NB4 (cell line): ENCODE measurements at regions not wholly inside any gene's neighbourhood (a gene's known extent, or its start where the extent isn't known, plus 50 kb on each side); places are given as distances from the start of the nearest gene placed in this dataset.

Source experiments
- MYC ChIP-seq: IDR thresholded peaks from 2 replicates; pipeline ENCODE4 v1.6.1; 2011; ENCODE audit warnings: low read depth, low read length
- TF ChIP-seq, protein P1 (sequence below): IDR thresholded peaks from one replicate; pipeline ENCODE4 v1.5.1; 2012; ENCODE audit warnings: low read depth, low read length

DNA sequence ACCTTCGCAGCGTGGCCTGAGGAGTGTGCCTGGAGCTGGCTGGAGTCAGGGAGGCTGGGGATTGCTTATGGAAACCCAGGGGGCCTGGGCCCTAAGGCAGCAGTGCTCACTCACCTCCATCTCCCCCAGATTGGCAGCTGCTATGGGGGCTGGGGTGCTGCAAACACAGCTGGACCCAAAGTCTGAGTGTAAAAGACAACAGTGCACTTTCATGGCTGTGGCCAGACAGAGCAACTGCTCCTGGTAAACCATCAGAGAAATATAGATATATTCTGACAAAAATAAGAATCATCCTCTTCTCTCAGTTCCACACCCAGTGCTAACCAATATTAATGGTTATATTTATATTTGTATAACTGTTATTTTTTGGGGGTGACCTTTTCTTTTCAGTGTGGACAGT lies 123.9 kb downstream of the TENT4A start:
- TF ChIP-seq, protein P1, sequence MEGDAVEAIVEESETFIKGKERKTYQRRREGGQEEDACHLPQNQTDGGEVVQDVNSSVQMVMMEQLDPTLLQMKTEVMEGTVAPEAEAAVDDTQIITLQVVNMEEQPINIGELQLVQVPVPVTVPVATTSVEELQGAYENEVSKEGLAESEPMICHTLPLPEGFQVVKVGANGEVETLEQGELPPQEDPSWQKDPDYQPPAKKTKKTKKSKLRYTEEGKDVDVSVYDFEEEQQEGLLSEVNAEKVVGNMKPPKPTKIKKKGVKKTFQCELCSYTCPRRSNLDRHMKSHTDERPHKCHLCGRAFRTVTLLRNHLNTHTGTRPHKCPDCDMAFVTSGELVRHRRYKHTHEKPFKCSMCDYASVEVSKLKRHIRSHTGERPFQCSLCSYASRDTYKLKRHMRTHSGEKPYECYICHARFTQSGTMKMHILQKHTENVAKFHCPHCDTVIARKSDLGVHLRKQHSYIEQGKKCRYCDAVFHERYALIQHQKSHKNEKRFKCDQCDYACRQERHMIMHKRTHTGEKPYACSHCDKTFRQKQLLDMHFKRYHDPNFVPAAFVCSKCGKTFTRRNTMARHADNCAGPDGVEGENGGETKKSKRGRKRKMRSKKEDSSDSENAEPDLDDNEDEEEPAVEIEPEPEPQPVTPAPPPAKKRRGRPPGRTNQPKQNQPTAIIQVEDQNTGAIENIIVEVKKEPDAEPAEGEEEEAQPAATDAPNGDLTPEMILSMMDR: no peak
- TF ChIP-seq MYC: no peak
